Loucy (cell line): ENCODE measurements at regions not wholly inside any gene's neighbourhood (a gene's known extent, or its start where the extent isn't known, plus 50 kb on each side); places are given as distances from the start of the nearest gene placed in this dataset.

Experiments
- EZH2phosphoT487 ChIP-seq: fragments of 200-600 bp; IDR thresholded peaks from 2 replicates; pipeline ENCODE4 v1.6.1; 2018; ENCODE audit warnings: antibody characterized with exemption, mild to moderate bottlenecking, moderate library complexity, borderline replicate concordance
- TF ChIP-seq, protein P1 (sequence below): fragments of 200-600 bp; sonication (generic); conservative IDR thresholded peaks from 2 replicates; pipeline ENCODE4 v1.5.1; 2014; ENCODE audit warnings: mild to moderate bottlenecking, antibody characterized with exemption, low read length

- TF ChIP-seq, protein P1, sequence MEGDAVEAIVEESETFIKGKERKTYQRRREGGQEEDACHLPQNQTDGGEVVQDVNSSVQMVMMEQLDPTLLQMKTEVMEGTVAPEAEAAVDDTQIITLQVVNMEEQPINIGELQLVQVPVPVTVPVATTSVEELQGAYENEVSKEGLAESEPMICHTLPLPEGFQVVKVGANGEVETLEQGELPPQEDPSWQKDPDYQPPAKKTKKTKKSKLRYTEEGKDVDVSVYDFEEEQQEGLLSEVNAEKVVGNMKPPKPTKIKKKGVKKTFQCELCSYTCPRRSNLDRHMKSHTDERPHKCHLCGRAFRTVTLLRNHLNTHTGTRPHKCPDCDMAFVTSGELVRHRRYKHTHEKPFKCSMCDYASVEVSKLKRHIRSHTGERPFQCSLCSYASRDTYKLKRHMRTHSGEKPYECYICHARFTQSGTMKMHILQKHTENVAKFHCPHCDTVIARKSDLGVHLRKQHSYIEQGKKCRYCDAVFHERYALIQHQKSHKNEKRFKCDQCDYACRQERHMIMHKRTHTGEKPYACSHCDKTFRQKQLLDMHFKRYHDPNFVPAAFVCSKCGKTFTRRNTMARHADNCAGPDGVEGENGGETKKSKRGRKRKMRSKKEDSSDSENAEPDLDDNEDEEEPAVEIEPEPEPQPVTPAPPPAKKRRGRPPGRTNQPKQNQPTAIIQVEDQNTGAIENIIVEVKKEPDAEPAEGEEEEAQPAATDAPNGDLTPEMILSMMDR, result no peak
- no peak for TF ChIP-seq EZH2phosphoT487
Observed at GRCh38 chr3:147656023-147656422, 246.9 kb downstream of the ZIC1 start.
